Gastroesophageal sphincter (tissue), 4 donors: ENCODE measurements at regions not wholly inside any gene's neighbourhood (a gene's known extent, or its start where the extent isn't known, plus 50 kb on each side); places are given as distances from the start of the nearest gene placed in this dataset.

ENCODE experiments used
- ATAC-seq: fragments of 150-250 bp; one replicate; pipeline ENCODE4 v1.9.1; 2016; ENCODE audit warnings: mild to moderate bottlenecking, moderate library complexity
- H3K27ac ChIP-seq, 4 donors: fragments of 200-600 bp; sonication (generic) in 3 of 4; 1 replicate in 3 of 4; 2 replicates in 1 of 4; pipeline ENCODE4 v1.5.1; 2016 to 2019
- H3K27me3 ChIP-seq: fragments of 200-600 bp; sonication (generic); one replicate; pipeline ENCODE4 v1.5.1; 2019
- H3K36me3 ChIP-seq, 2 donors: fragments of 200-600 bp; sonication (generic); one replicate each; pipeline ENCODE4 v1.5.1; 2019; ENCODE audit warnings: control low read depth in 1 of 2
- H3K4me1 ChIP-seq, 3 donors: fragments of 200-600 bp; sonication (generic); 1 replicate in 2 of 3; 2 replicates in 1 of 3; pipeline ENCODE4 v1.5.1; 2016 to 2019; ENCODE audit warnings: control low read depth in 2 of 3
- H3K4me3 ChIP-seq, 2 donors: fragments of 200-600 bp; sonication (generic); one replicate each; pipeline ENCODE4 v1.5.1; 2019; ENCODE audit warnings: mild to moderate bottlenecking in 1 of 2, moderate library complexity in 1 of 2
- H3K9me3 ChIP-seq, 3 donors: fragments of 200-600 bp; sonication (generic); one replicate each; pipeline ENCODE4 v1.5.1; 2017 to 2019; ENCODE audit warnings: control low read depth in 2 of 3
- EP300 ChIP-seq: sonication (generic); formaldehyde crosslinking; IDR thresholded peaks from one replicate; pipeline ENCODE4 v1.6.1; 2017; ENCODE audit warnings: antibody characterized with exemption, mild to moderate bottlenecking
- POLR2A ChIP-seq, 2 donors: fragments of 450-650 bp; IDR thresholded peaks; one replicate each; pipeline ENCODE4 v1.6.1; 2017; ENCODE audit warnings: antibody characterized with exemption in 2 of 2, mild to moderate bottlenecking in 2 of 2, moderate library complexity in 1 of 2
- POLR2AphosphoS5 ChIP-seq: sonication (generic); formaldehyde crosslinking; IDR thresholded peaks from one replicate; pipeline ENCODE4 v1.6.1; 2017; ENCODE audit warnings: antibody characterized with exemption
- WGBS, 2 donors: methylation state at CpG; one replicate each; pipeline ENCODE4 v1.1.5; 2018; ENCODE audit warnings: low coverage in 1 of 2; 5-methylcytosine and 5-hydroxymethylcytosine counted together
- TF ChIP-seq, protein P1 (sequence below), 4 experiments: fragments of 200-600 bp in 2 of 4; fragments of 450-650 bp in 2 of 4; sonication (generic) in 1 of 4; IDR thresholded peaks; one replicate each; pipeline ENCODE4 v1.5.1; 2017 to 2019; ENCODE audit warnings: antibody characterized with exemption in 4 of 4, mild to moderate bottlenecking in 2 of 4, moderate library complexity in 2 of 4

- Histone ChIP-seq H3K4me1 (peaks cover 0 to 4% (median 0%) of the 10 kb centered on the region in 3 donors), H3K4me3 (no peak overlapping the region), H3K27ac (no peak overlapping the region), H3K27me3 (no peaks in the 10 kb centered on the region), H3K9me3 (no peaks in the 10 kb centered on the region), H3K36me3 (peaks cover 0 to 34% of the 10 kb centered on the region in 2 donors)
- no peak for ATAC-seq
- 78 to 84% methylated on average over 3 to 8 of the region's 13 CpGs for WGBS, 2 donors
- TF ChIP-seq POLR2AphosphoS5 (no peak), POLR2A (IDR thresholded peaks at IDR 0.05) (no peak), EP300 (no peak)
- TF ChIP-seq, protein P1, sequence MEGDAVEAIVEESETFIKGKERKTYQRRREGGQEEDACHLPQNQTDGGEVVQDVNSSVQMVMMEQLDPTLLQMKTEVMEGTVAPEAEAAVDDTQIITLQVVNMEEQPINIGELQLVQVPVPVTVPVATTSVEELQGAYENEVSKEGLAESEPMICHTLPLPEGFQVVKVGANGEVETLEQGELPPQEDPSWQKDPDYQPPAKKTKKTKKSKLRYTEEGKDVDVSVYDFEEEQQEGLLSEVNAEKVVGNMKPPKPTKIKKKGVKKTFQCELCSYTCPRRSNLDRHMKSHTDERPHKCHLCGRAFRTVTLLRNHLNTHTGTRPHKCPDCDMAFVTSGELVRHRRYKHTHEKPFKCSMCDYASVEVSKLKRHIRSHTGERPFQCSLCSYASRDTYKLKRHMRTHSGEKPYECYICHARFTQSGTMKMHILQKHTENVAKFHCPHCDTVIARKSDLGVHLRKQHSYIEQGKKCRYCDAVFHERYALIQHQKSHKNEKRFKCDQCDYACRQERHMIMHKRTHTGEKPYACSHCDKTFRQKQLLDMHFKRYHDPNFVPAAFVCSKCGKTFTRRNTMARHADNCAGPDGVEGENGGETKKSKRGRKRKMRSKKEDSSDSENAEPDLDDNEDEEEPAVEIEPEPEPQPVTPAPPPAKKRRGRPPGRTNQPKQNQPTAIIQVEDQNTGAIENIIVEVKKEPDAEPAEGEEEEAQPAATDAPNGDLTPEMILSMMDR (IDR thresholded peaks at IDR 0.05): no peak
These were observed 247.4 kb upstream of the TPM1 start for GRCh38 chr15:62795171-62795570.

- Histone ChIP-seq H3K4me1 (peaks cover 0 to 4% (median 0%) of the 10 kb centered on the region in 3 donors), H3K9me3 (no peaks in the 10 kb centered on the region), H3K4me3 (no peak overlapping the region), H3K27me3 (no peaks in the 10 kb centered on the region), H3K36me3 (peaks cover 0 to 42% of the 10 kb centered on the region in 2 donors), H3K27ac (no peak overlapping the region)
- 85 to 88% methylated on average over 8 to 15 of the region's 20 CpGs for WGBS, 2 donors
- ATAC-seq: no peak
- TF ChIP-seq POLR2AphosphoS5 (no peak), EP300 (no peak), POLR2A (IDR thresholded peaks at IDR 0.05) (no peak)
- TF ChIP-seq, protein P1 (IDR thresholded peaks at IDR 0.05): no peak
These were observed 246.5 kb upstream of the TPM1 start for GRCh38 chr15:62795700-62796695.

- Histone ChIP-seq H3K27me3 (no peaks in the 10 kb centered on the region), H3K9me3 (no peaks in the 10 kb centered on the region), H3K4me1 (peaks cover 0 to 4% (median 0%) of the 10 kb centered on the region in 3 donors), H3K36me3 (peaks cover 0 to 43% of the 10 kb centered on the region in 2 donors), H3K27ac (no peak overlapping the region), H3K4me3 (no peak overlapping the region)
- no peak for TF ChIP-seq POLR2AphosphoS5
- no peak for TF ChIP-seq POLR2A (IDR thresholded peaks at IDR 0.05)
- no peak for TF ChIP-seq EP300
- TF ChIP-seq, protein P1 (IDR thresholded peaks at IDR 0.05): no peak
- no peak for ATAC-seq
- WGBS, 2 donors: 70 to 93% methylated on average over 2 to 3 of the region's 15 CpGs
These were observed 245.4 kb upstream of the TPM1 start for GRCh38 chr15:62797171-62797570.

DNA sequence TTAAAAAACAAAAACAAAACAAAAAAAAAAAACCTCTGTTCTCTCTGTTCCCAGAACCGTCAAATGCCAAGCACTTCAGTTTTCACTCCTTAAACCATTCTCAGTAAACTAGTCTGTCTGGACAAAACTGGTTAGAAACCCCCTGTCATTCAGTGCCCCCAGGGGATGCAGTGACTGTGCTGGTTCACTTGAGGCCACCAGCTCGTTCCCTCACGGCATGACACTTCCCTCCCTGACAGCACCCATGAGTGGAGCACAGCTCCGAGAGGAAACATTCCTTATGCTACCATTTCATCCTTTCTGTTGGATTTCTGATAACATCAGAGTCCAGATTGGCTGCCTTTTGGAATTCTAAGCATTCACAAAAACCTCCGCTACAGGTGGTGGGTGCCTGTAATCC, 244.0 kb upstream of the TPM1 start:
- Histone ChIP-seq H3K27me3 (no peaks in the 10 kb centered on the region), H3K4me1 (peaks cover 0 to 4% (median 0%) of the 10 kb centered on the region in 3 donors), H3K36me3 (peaks cover 0 to 43% of the 10 kb centered on the region in 2 donors), H3K4me3 (no peak overlapping the region), H3K27ac (no peak overlapping the region), H3K9me3 (no peaks in the 10 kb centered on the region)
- WGBS, 2 donors: 81 to 82% methylated on average over 2 to 5 of the region's 5 CpGs
- TF ChIP-seq EP300 (no peak), POLR2AphosphoS5 (no peak), POLR2A (IDR thresholded peaks at IDR 0.05) (no peak)
- TF ChIP-seq, protein P1 (IDR thresholded peaks at IDR 0.05): no peak
- ATAC-seq: no peak

DNA sequence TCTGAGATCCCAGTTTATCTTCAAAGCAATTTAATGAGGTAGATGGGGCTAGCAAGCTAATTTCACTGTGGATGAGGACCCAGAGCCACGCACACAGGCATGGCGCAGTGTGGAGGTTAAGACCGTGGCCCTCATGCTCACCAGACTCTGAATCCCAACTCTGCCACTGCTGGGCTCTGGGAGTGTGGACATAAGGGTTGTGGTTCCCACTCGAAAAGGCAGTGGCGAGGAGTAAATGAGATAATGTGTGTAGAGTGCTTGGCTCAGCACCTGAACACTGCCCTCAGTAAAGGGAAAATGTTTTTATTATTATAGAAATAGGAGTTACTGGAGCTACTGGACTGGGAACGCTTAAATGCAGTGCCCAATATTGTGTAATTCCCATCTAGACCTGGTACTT, 243.5 kb upstream of the TPM1 start:
- H3K27me3 ChIP-seq: no peaks in the 10 kb centered on the region
- no peak overlapping the region for H3K4me3 ChIP-seq
- 85 to 100% methylated on average over 2 to 6 of the region's 6 CpGs for WGBS, 2 donors
- peaks cover 0 to 46% of the 10 kb centered on the region in 2 donors for H3K36me3 ChIP-seq
- no peak for ATAC-seq
- H3K9me3 ChIP-seq: no peaks in the 10 kb centered on the region
- TF ChIP-seq POLR2A (IDR thresholded peaks at IDR 0.05) (no peak), POLR2AphosphoS5 (no peak), EP300 (no peak)
- TF ChIP-seq, protein P1 (IDR thresholded peaks at IDR 0.05): no peak
- H3K4me1 ChIP-seq: peaks cover 0 to 4% (median 0%) of the 10 kb centered on the region in 3 donors
- no peak overlapping the region for H3K27ac ChIP-seq
